ENCODE measurements at regions not wholly inside any gene's neighbourhood (a gene's known extent, or its start where the extent isn't known, plus 50 kb on each side); places are given as distances from the start of the nearest gene placed in this dataset.

GRCh38 chr11:39249566-39250365 is 2209.7 kb downstream of the LRRC4C start:
- TF ChIP-seq, protein P1, sequence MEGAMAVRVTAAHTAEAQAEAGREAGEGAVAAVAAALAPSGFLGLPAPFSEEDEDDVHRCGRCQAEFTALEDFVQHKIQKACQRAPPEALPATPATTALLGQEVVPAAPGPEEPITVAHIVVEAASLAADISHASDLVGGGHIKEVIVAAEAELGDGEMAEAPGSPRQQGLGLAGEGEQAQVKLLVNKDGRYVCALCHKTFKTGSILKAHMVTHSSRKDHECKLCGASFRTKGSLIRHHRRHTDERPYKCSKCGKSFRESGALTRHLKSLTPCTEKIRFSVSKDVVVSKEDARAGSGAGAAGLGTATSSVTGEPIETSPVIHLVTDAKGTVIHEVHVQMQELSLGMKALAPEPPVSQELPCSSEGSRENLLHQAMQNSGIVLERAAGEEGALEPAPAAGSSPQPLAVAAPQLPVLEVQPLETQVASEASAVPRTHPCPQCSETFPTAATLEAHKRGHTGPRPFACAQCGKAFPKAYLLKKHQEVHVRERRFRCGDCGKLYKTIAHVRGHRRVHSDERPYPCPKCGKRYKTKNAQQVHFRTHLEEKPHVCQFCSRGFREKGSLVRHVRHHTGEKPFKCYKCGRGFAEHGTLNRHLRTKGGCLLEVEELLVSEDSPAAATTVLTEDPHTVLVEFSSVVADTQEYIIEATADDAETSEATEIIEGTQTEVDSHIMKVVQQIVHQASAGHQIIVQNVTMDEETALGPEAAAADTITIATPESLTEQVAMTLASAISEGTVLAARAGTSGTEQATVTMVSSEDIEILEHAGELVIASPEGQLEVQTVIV (IDR thresholded peaks at IDR 0.05; ENCODE audit: borderline replicate concordance, partially characterized antibody): no peak
- TF ChIP-seq, protein P2, sequence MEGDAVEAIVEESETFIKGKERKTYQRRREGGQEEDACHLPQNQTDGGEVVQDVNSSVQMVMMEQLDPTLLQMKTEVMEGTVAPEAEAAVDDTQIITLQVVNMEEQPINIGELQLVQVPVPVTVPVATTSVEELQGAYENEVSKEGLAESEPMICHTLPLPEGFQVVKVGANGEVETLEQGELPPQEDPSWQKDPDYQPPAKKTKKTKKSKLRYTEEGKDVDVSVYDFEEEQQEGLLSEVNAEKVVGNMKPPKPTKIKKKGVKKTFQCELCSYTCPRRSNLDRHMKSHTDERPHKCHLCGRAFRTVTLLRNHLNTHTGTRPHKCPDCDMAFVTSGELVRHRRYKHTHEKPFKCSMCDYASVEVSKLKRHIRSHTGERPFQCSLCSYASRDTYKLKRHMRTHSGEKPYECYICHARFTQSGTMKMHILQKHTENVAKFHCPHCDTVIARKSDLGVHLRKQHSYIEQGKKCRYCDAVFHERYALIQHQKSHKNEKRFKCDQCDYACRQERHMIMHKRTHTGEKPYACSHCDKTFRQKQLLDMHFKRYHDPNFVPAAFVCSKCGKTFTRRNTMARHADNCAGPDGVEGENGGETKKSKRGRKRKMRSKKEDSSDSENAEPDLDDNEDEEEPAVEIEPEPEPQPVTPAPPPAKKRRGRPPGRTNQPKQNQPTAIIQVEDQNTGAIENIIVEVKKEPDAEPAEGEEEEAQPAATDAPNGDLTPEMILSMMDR (IDR thresholded peaks at IDR 0.05 in 2 of 3, conservative IDR thresholded peaks at IDR 0.05 in 1 of 3; ENCODE audit: control insufficient read depth in 2 of 3, extremely low read depth in 1 of 3, insufficient read depth in 1 of 3, low read depth in 3 of 3, low read length in 3 of 3): no peak
- TF ChIP-seq ZBTB4 (CRISPR knock-in tag; IDR thresholded peaks at IDR 0.05): no peak

All from GM12878 (cell line).